Upper lobe of left lung (tissue), 6 donors: ENCODE measurements at regions not wholly inside any gene's neighbourhood (a gene's known extent, or its start where the extent isn't known, plus 50 kb on each side); places are given as distances from the start of the nearest gene placed in this dataset.

ENCODE experiments used
- ATAC-seq, 2 donors: fragments of 200-7000 bp; cut with Tn5 transposase; one replicate each; pipeline ENCODE4 v1.9.1; 2022; ENCODE audit warnings: mild to moderate bottlenecking in 2 of 2, moderate library complexity in 2 of 2; ENCODE audit not compliant: low FRiP score in 2 of 2
- DNase-seq, 2 donors: peaks; one replicate each; pipeline ENCODE4 v3.0.0-alpha.2; 2019 to 2020
- H3K27ac ChIP-seq, 4 donors: fragments of 200-600 bp; sonication (generic); one replicate each; pipeline ENCODE4 v1.5.1; 2016 to 2019
- H3K27me3 ChIP-seq, 4 donors: fragments of 200-600 bp; sonication (generic); one replicate each; pipeline ENCODE4 v1.5.1; 2017 to 2019
- H3K36me3 ChIP-seq, 4 donors: fragments of 200-600 bp; sonication (generic); one replicate each; pipeline ENCODE4 v1.5.1; 2016 to 2019
- H3K4me1 ChIP-seq, 4 donors: fragments of 200-600 bp; sonication (generic); one replicate each; pipeline ENCODE4 v1.5.1; 2018 to 2019
- H3K4me3 ChIP-seq, 4 donors: fragments of 200-600 bp; sonication (generic); one replicate each; pipeline ENCODE4 v1.5.1; 2017 to 2019; ENCODE audit warnings: mild to moderate bottlenecking in 2 of 4, moderate library complexity in 1 of 4
- H3K9me3 ChIP-seq, 4 donors: fragments of 200-600 bp; sonication (generic); one replicate each; pipeline ENCODE4 v1.5.1; 2018 to 2019
- EP300 ChIP-seq, 4 donors: sonication (generic); formaldehyde crosslinking; IDR thresholded peaks; one replicate each; pipeline ENCODE4 v1.5.1; 2017; ENCODE audit warnings: antibody characterized with exemption in 4 of 4, control low read depth in 2 of 4
- POLR2A ChIP-seq, 4 donors: fragments of 450-650 bp; IDR thresholded peaks; one replicate each; pipeline ENCODE4 v1.5.1; 2016 to 2017; ENCODE audit warnings: antibody characterized with exemption in 4 of 4, mild to moderate bottlenecking in 2 of 4
- POLR2AphosphoS5 ChIP-seq, 2 donors: sonication (generic); formaldehyde crosslinking; IDR thresholded peaks; one replicate each; pipeline ENCODE4 v1.5.1; 2017; ENCODE audit warnings: antibody characterized with exemption in 2 of 2
- WGBS, 2 donors: methylation state at CpG; one replicate each; pipeline ENCODE4 v1.1.5; 2017 to 2018; 5-methylcytosine and 5-hydroxymethylcytosine counted together
- TF ChIP-seq, protein P1 (sequence below), 6 experiments: fragments of 450-650 bp in 4 of 6; fragments of 200-600 bp in 2 of 6; sonication (generic) in 2 of 6; IDR thresholded peaks; one replicate each; pipeline ENCODE4 v1.5.1; 2016 to 2019; ENCODE audit warnings: antibody characterized with exemption in 6 of 6
- donor health status: DM: no; HTN: no; CAD: no; lungs with moderate emphysema.
- donor health status: DM: no; HTN: yes; CAD: no; lungs with severe emphysema.

DNA sequence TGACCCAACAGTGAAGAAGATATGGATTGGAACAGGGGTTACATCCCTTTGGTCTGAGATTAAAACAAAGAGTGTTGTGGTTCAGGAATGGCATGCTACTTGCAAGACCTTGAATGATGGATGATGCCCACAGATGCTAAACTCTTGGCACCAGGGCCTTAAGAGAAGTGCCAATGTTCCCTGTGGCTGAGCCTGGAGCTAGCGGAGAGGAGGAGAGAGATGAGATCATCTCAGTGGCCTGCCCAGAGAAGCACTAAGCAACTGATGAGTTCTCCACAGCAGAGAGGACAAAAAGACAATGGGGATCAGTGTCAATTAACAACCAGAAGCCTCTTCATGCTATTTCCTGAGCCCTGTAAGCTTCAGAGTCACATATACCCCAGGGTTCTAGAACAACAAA, 97.8 kb downstream of the ELAPOR2 start:
- 91 to 92% methylated on average over 1 of the region's 1 CpG for WGBS, 2 donors
- Histone ChIP-seq H3K4me3 (no peak overlapping the region), H3K4me1 (no peaks in the 10 kb centered on the region), H3K27me3 (no peaks in the 10 kb centered on the region), H3K36me3 (no peaks in the 10 kb centered on the region), H3K27ac (no peak overlapping the region), H3K9me3 (no peaks in the 10 kb centered on the region)
- TF ChIP-seq EP300 (IDR thresholded peaks at IDR 0.05) (no peak), POLR2AphosphoS5 (IDR thresholded peaks at IDR 0.05) (no peak), POLR2A (IDR thresholded peaks at IDR 0.05) (no peak)
- TF ChIP-seq, protein P1, sequence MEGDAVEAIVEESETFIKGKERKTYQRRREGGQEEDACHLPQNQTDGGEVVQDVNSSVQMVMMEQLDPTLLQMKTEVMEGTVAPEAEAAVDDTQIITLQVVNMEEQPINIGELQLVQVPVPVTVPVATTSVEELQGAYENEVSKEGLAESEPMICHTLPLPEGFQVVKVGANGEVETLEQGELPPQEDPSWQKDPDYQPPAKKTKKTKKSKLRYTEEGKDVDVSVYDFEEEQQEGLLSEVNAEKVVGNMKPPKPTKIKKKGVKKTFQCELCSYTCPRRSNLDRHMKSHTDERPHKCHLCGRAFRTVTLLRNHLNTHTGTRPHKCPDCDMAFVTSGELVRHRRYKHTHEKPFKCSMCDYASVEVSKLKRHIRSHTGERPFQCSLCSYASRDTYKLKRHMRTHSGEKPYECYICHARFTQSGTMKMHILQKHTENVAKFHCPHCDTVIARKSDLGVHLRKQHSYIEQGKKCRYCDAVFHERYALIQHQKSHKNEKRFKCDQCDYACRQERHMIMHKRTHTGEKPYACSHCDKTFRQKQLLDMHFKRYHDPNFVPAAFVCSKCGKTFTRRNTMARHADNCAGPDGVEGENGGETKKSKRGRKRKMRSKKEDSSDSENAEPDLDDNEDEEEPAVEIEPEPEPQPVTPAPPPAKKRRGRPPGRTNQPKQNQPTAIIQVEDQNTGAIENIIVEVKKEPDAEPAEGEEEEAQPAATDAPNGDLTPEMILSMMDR (IDR thresholded peaks at IDR 0.05): no peak
- DNase-seq (no peak), ATAC-seq (no peak)

GRCh38 chr7:86958380-86958779, 101.1 kb downstream of the ELAPOR2 start:
- Histone ChIP-seq H3K27ac (no peak overlapping the region), H3K4me1 (peaks cover 0 to 9% (median 0%) of the 10 kb centered on the region in 4 donors), H3K4me3 (no peak overlapping the region), H3K9me3 (no peaks in the 10 kb centered on the region), H3K36me3 (no peaks in the 10 kb centered on the region), H3K27me3 (no peaks in the 10 kb centered on the region)
- 80 to 93% methylated on average over 2 of the region's 2 CpGs for WGBS, 2 donors
- DNase-seq (no peak), ATAC-seq (no peak)
- TF ChIP-seq POLR2A (IDR thresholded peaks at IDR 0.05) (no peak), EP300 (IDR thresholded peaks at IDR 0.05) (no peak), POLR2AphosphoS5 (IDR thresholded peaks at IDR 0.05) (no peak)
- TF ChIP-seq, protein P1 (IDR thresholded peaks at IDR 0.05): no peak

DNA sequence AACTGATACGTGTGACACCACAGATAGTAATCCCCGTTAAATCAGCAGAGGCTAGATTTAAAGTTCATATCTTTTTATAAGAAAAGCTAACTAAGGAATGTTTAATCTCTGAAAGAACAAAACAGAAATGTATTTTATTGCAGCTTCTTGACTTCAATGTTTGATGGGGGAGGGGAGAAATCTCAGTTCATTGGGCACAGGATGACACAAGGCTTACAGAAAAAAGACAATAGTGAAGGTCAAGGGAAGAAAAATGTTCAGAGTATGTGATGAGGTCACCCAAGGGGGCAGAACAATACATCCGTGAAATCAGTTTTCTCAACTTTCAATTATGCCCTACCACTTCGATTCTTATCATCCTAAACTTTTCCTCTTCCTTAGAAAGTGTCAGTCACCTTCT, 102.9 kb downstream of the ELAPOR2 start:
- H3K9me3 ChIP-seq: no peaks in the 10 kb centered on the region
- TF ChIP-seq EP300 (IDR thresholded peaks at IDR 0.05) (no peak), POLR2A (IDR thresholded peaks at IDR 0.05) (no peak), POLR2AphosphoS5 (IDR thresholded peaks at IDR 0.05) (no peak)
- TF ChIP-seq, protein P1 (IDR thresholded peaks at IDR 0.05): no peak
- 61 to 76% methylated on average over 4 of the region's 4 CpGs for WGBS, 2 donors
- no peaks in the 10 kb centered on the region for H3K27me3 ChIP-seq
- H3K4me1 ChIP-seq: peaks cover 0 to 16% (median 0%) of the 10 kb centered on the region in 4 donors
- no peak for DNase-seq
- ATAC-seq: no peak
- no peak overlapping the region for H3K27ac ChIP-seq
- H3K36me3 ChIP-seq: no peaks in the 10 kb centered on the region
- H3K4me3 ChIP-seq: no peak overlapping the region

DNA sequence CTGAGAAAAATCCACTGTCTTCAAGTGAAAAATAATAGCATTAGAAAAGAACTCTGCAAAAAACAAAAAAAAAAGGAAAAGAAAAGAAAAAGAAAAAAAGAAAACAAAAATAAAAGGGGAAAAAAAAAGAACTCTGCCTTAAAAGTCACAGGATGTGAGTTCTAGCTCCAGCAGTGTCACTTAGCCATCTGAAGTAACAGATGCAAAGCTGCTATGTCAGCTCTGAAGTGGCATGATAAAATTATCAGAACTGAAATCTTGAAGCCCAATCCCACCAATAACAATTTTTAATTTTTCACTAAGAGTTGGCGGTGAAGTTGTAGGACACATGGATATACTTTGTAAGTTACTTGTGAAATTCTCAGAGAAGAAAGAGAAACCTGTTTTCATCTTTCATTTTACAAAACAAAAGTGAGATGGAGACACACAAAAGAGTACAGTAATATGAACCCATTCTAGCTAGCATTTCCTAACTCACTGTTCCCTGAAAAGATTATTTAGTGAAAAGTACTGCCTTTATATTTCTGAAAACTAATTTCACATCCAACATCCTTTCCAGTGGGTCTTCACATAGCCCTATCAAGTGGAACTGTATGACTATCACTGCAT, 103.5 kb downstream of the ELAPOR2 start:
- TF ChIP-seq POLR2AphosphoS5 (IDR thresholded peaks at IDR 0.05): no peak
- TF ChIP-seq, protein P1 (IDR thresholded peaks at IDR 0.05): no peak
- TF ChIP-seq POLR2A (IDR thresholded peaks at IDR 0.05): no peak
- TF ChIP-seq EP300 (IDR thresholded peaks at IDR 0.05): no peak
- ATAC-seq (no peak), DNase-seq (no peak)
- no peak overlapping the region for H3K4me3 ChIP-seq
- H3K27ac ChIP-seq: no peak overlapping the region
- no peaks in the 10 kb centered on the region for H3K9me3 ChIP-seq
- no peaks in the 10 kb centered on the region for H3K36me3 ChIP-seq
- WGBS, 2 donors: 82 to 85% methylated on average over 1 of the region's 1 CpG
- peaks cover 0 to 16% (median 0%) of the 10 kb centered on the region in 4 donors for H3K4me1 ChIP-seq
- H3K27me3 ChIP-seq: no peaks in the 10 kb centered on the region

GRCh38 chr7:86954971-86955370, 104.5 kb downstream of the ELAPOR2 start:
- H3K36me3 ChIP-seq: no peaks in the 10 kb centered on the region
- H3K27ac ChIP-seq: no peak overlapping the region
- H3K27me3 ChIP-seq: no peaks in the 10 kb centered on the region
- no peak for DNase-seq
- ATAC-seq: no peak
- H3K4me1 ChIP-seq: peaks cover 0 to 19% (median 0%) of the 10 kb centered on the region in 4 donors
- TF ChIP-seq POLR2AphosphoS5 (IDR thresholded peaks at IDR 0.05): no peak
- H3K9me3 ChIP-seq: no peaks in the 10 kb centered on the region
- no peak overlapping the region for H3K4me3 ChIP-seq
